ENCODE measurements at regions not wholly inside any gene's neighbourhood (a gene's known extent, or its start where the extent isn't known, plus 50 kb on each side); places are given as distances from the start of the nearest gene placed in this dataset.
A peak's percentile ranks its signal among the peaks of the same experiment; 100 is the strongest.
"Not testable (repeated sequence)": the region's sequence is repeated elsewhere in the genome, so short reads cannot be mapped to it uniquely, and the experiment has no call there.

DNA sequence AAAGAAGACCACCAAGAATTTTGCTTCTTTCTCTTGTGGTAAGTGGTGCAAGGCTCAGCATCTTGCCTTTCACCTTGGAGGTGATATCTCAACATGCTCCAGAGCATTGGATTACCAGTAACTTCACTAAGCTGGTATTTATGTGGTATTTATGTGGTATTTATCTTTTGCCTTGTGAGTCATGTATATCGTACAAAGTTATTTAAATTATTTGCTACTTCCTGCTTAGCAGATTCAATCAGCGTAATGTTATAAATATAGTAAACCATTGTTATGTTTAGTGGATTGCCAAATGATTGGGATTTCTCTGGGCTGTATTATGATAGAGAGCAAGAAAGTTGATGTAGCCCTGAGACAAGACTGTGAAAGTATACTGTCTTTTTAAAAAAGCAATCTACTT lies 366.4 kb downstream of the IPO8 start:
- DNase-seq = no peak

DNA sequence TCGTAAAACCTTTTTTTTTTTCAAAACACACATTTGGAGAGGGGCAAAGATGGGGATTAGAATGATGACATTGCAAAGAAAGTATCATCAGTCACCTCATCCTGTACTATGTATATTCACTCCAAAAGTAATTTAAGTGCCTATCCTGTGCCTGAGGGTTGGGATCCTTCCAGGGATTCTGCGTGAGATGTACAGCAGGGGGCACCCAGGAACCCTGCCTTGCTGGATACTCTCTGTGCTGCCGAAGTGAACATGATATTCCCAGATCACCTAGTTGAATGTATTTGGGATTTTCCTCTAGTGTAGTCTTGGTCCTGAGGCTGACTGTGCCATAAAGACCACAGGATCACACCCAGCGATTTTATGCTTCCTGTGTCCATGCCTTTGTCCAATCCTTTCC lies 372.7 kb downstream of the IPO8 start:
- no peak for DNase-seq

DNA sequence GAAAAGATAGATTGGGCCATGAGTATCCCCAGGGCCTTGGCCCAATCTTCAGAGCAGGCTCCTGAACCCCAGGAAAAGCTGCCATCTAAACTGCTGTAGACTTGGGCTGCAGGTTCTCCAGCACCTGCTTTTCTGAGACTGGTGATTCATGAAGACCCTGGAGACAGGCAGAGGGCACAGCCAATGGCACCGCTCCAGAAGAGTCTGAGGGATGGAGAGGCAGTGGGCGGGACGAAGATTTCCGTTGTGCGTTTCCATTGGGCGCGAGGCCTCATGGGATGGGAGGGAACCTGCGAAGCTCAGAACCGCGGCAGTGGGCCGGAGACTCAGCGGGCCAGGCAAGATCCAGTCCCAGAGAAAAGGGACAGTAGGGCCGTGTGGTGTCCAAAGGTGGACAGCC lies 375.1 kb downstream of the IPO8 start:
- DNase-seq = no peak

DNA sequence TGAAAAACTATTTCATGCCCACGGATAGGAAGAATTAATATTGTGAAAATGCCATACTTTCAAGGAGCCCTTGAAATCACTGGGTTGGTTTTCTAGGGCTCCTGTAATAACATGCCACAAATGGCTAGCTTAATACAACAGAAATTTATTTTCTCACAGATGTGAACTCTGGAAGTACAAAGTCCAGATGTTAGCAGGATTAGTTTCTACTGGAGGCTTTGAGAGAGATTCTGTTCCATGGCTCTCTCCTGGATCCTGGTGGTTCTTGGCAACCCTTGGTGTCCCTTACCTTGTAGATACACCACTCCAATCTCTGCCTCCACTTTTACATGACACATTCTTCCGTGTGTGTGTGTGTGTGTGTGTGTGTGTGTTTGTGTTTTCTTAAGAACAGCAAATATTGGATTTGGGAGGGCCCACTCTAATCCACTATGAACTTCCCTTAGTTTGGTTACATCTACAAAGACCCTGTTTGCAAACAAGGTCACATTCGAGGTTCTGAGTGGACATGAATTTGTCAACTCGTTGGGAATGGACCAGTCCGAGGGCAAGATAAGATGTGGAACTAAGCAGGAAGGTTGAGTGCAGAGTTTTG lies 381.1 kb downstream of the IPO8 start:
- no peak for DNase-seq

DNA sequence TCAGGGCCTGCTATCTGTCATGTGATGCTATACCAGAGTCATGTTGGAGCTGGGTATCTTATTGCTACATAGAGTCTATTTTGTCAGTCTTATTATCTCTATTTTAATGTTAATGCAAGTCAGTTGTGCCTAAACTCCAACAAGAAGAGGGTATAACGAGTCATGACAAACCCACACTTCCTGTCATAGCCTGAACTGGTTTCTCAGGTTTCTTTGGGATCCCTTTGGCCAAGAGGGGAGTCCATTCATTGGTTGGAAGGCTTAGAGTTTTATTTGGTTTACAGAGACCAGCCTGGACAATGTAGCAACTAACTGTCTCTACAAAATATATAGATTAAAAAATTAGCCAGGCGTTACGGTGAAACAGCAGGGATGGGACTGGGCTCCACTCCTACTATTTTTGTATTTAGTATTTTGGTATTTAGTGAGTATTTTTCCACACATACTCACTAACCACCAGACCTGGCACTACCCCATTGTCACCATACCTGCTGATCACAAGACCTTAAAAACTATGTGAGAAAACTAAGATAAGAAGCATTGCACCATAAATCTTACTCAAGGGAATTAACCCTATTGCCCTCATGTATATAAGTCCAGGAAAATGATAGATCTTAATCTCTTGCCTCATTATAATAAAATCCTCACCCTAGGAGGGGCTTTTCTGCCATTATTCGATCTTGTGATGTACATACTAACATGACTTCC lies 387.5 kb downstream of the IPO8 start:
- DNase-seq = no peak

DNA sequence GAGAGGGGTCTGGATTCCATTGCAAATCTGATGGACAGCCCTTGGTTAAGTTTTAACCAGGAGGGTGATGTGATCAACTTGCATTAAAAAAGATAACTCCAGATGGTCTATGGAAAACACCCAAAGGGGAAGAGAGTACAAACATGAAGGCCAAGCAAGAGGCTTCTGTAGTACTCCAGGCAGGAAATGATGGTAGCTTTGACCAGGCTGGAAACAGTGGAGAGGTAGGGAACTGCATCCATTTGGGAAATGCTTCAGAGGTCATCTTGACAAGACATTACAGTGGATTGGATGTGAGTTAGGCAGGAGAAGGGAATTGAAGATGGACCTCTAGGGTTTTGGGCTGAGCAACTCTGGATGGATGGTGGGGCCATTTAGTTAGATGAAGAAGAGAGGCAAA lies 391.1 kb downstream of the IPO8 start:
- DNase-seq = no peak

DNA sequence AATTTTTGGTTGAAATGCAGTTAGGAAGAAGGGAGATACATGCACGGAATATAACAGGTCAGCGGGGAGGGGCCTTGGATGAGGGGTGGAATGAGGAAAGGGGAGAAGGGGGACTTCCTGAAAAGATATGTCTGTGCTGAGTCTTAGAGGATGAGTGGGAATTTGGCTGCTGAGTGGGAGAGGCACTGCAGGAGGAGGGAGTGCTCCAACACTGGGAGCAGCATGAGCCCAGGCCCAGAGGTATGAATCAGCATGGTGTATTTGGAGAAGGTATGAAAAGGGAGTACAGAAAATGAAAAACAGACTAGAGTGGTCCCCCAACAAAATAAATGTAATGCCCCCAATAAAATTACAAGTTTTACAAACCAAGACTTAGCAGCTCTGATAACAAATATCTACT lies 394.4 kb downstream of the IPO8 start:
- no peak for DNase-seq

DNA sequence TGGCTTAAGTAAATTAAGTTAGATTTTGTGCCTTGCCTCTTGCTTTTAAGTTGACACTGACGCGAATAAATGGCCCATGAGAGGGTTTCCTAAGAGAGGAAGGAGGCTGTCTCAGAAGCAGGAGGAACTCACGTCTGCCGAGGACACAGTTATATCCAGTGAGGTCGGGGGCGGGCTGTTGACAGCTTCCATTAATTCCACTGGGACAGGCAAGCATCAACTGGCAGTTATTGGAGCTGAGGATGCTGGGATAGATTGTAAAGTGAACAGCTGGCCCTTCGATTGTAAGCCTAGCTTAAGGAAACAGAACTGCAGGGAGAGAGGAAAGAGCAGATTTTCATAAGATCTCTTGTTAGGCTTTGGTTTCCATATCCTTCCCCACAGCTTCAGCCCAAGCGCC lies 399.2 kb downstream of the IPO8 start:
- no peak for DNase-seq

DNA sequence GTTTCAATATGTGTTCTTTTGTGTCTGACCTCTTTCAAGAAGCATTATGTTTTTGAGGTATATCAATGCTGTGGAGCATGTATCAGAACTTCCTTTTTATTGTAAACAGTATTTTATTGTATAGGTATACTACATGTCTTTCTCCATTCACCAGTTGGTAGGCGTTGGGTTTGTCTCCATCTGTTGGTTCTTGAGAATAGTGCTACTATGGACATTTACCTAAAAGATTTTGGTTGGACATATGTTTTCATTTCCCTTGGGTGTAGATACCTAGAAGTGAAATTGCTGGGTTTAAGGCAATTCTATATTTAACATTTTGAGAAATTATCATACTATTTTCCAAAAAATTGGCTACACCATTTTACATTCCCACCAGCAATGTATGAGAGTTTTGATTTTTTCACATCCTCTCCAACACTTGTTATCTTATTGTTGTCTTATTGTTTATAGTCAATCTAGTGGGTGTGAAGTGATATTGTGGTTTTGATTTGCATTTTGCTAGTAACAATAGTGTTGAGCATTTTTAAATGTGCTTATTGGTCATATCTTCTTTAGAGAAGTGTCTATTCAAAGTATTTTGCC lies 409.2 kb downstream of the IPO8 start:
- peak; percentile 2 for DNase-seq

DNA sequence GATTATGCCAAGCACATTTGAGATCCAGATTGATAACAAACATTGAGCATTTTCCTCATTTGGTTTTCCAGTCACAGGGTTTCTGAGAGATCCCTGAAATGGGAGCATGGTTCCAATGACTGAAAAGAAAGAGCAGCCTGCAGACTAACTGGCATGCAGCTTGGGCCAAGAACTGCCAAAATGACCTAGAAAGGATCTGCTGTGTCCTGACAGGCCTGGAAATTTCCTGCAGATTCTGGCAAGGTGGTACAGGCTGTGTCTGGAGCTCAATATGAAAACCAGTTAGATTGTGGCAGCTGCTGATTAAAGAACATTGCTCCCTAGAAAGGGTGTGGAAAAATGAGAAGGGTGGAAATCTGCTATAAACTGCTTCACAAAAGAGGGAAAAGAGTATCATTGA lies 417.3 kb downstream of the IPO8 start:
- no peak for DNase-seq

DNA sequence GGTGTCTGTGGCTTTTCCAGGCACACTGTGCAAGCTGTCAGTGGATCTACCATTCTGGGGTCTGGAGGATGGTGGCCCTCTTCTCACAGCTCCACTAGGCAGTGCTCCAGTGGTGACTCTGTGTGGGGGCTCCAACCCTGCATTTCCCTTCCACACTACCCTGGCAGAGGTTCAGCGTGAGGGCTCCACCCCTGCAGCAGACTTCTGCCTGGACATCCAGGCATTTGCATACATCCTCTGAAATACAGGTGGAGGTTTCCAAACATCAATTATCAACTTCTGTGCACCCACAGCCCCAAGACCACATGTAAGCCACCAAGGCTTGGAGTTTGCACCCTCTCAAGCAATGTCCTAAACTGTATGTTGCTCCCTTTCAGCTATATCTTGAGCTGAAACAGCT lies 423.2 kb downstream of the IPO8 start:
- DNase-seq = not testable (repeated sequence)

DNA sequence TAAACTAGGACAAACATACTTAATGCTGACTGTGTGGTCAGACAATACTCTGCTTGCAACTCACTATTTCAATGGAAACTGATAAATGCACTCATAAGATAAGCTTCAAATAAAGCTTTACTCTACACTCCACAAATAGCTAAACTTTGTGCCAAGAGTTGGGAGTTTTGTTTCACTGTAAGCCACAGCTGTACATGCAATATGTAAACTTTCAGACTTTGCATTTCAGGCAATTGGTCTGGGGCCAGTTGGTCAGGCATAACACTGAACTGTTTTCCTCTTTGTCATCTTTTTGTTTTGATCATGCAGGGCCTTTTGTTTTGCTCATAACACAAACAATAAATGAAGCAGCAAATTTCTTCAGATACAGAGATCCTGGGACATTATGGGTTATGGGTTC lies 426.2 kb downstream of the IPO8 start:
- no peak for DNase-seq

DNA sequence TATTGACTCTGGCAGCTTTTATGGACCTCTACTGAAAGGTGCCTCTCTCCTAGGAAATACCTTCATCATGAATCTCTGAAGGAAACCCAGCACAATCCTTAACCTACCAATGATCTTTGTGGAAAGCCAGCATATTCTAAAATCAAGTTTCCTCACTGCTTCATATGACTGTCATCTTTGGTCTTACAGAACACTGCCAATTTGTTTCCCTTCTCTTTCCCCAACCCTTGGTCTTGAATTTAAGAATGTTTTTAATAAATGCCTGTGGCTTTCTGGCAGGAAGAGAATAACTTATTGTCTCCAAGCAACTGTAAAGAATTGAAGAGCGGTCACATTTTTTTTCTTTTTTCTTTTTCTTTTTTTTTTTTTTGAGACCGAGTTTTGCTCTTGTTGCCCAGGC lies 427.6 kb downstream of the IPO8 start:
- no peak for DNase-seq

DNA sequence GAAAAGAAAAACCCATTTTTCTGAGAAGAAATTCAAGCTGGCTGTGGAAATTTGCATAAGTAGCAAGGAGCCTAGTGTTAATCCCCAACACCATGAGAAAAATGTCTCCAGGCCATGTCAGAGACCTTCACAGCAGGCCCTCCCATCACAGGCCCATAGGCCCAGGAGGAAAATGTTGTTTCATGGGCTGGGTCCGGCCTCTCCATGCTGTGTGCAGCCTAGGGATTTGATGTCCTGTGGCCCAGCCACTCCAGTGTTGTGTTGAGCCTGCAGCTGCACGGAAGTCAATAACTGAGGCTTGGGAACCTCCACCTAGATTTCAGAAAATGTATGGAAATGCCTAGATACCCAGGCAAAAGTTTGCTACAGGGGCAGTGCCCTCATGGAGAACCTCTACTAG lies 432.2 kb downstream of the IPO8 start:
- no peak for DNase-seq

DNA sequence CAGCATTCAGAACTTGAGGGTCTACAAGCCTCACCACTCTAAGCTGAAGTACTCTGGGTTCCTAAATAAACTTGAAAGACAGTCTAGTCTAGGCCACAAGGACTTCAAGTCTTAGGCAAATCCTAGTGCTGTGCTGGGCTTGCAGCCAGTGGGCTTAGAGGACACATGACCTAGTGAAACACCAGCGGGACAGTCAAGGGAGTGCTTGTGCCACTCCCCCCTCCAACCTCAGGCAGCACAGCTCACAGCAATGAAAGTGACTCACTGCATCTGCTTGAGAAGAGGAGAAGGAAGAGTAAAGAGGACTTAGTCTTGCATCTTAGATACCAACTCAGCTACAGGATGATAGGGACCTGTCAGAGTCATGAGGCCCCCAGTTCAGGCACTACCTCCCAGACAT lies 438.1 kb downstream of the IPO8 start:
- DNase-seq = no peak

DNA sequence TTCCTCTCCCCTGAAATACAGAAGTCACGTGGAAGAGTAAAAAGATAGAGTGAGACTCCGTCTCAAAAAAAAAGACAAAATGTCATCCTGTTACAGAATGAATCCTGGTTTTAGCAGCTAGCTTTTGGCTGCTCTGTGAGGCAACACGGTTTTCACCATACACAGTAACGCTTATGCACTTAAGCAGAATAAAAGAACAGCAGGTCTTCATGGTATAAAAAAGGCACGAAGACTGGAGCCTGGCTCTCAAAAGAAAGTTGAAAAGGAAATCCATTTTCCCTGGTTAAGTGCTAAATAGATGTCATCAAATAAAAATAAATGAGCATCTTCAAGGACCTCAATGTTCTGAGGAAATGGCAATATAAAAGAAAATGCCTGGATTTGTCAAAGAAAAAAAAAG lies 444.1 kb downstream of the IPO8 start:
- no peak for DNase-seq

DNA sequence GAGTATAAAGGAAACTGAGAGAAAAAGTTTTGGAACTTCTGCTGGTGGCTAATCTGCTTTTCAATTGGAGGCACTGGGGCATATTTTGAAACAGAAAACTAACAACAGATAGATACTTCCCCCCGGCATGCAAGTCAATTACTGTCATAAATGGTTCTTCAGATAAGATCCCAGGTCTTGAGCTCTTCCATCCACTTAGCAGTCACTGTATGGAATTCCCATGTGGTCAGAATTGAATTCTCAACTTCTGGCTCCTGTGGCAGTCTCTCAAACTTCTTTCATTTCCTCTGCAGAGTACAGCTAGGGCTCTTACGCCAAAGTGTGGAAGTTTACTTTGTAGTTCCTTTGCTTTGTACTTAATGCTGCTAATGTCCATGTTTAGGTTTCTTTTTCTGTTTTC lies 452.2 kb downstream of the IPO8 start:
- no peak for DNase-seq

DNA sequence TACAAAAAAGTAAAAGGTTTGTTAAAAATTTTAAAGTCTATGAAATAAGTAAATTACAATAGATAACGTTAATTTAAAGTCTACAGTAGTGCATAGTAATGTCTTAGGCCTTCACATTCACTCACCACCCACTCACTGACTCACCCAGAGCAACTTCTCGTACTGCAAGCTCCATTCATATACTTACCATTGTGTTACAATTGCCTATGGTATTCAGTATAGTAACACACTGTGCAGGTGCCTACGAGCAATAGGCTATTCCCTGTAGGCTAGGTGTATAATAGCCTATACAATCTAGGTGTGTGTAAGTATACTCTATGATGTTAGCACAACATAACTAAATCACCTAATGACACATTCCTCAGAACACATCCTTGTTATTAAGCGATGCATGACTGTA lies 435.3 kb upstream of the TMTC1 start:
- no peak for DNase-seq

DNA sequence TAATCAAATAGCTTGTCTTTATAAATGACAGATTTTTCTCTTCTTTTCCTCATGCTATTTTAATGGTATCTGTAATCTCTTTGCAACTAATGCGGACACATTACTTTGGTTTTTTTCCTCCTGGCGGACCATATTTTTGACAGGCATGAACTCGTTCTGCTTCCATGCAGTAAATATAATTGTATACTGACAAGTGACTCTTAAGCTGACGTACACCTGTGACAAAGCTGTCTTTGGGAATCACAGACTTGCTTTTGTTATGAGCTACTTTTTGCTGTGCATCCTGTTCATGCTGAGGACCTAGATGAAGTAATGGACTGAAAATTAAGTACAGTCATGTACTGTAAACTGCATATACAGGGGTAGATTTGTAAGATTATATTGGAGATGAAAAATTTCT lies 434.3 kb upstream of the TMTC1 start:
- no peak for DNase-seq

DNA sequence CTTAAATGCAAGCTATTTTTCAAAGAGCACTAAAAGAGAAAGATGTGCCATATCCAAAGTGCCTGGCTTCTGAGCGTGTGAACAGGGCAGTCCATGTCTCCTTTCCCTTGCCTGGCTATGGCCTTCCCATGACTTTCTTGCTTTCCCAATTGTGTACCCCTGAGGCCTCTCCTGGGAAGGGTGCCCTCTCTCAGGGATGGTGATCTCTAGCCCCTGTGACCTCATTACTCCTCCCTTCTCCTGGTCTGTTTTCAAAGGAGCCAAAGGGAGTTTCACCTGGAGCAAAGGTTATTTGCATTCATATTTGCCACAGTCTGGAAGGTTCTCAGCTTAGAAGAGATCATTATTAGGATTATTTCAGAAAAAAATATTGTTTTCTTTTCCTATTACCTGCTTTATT lies 429.4 kb upstream of the TMTC1 start:
- no peak for DNase-seq

DNA sequence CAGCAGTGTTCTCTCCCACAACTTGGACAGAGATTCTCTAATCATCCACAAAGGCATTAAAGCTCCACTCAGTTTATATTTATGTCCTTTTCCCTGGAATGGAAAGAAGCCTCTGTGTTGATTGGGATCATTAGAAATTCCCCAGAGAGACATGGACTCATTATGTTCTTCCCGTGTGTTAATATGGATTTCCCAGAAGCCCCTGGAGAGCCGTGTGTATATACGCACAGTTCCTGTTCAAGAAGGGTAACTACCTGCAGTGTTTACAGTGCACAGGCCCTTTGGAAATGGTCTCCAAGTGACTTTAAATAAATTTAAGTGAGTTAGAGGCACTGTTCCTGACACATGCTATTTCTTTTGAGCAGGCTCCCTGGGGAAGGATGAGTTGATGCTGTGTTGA lies 428.0 kb upstream of the TMTC1 start:
- no peak for DNase-seq

DNA sequence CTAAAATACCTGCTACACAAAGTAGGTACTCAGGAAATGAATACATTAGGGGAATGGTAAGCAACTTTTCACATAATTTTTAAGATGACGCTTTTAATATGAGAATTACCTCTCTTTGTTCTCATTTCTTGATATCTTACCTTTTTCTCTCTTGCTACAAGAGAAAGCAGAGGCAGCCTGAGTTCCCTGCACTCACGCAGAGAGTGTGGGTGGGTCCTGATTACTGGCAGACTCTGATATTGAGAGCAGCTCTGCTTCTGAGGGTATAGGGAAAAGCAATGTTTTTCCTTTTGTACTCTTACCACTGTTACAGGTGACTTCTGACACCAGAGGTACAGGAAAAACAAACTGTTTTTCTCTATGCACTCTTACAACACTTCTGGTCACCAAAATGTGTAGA lies 420.2 kb upstream of the TMTC1 start:
- DNase-seq = no peak

DNA sequence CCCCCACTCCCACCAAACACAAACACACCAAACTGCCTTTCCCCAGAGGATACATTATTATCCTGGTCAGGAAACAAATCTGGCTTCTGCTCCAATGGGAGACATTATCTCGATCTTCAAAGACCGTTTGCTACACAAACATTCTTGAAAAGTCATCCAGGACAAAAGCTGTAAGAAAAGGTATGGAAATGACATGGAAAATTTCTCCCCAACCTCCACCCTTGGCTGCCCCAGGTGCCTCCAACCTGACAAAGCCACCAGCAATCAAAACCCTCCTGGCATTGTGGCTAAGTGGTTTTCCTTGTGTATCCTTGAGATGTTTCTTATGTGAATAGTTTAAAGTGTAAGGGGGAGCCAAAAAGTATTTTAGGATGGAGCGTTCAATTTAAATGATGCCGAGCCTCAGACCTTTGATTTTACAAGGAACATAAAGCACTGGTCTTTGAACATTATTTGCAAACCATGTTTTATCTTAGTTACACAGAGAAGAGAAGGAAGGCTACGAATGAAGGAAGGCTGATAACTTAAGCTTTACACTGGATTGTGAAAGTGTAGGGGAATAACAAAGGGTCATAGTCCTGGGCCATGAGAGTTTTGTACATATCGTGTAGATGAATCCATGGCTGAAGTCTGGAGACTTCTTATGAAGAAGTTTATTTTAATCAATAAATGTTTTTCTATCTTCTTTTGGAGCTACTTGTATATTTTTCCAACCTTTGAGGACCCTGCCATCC lies 418.9 kb upstream of the TMTC1 start:
- DNase-seq = no peak
